HCT116 (cell line): ENCODE measurements at regions not wholly inside any gene's neighbourhood (a gene's known extent, or its start where the extent isn't known, plus 50 kb on each side); places are given as distances from the start of the nearest gene placed in this dataset.

Experiments used
- ATAC-seq: fragments of 200-7000 bp; cut with Tn5 transposase; 2 replicates; pipeline ENCODE4 v1.9.1; 2020; ENCODE audit warnings: mild to moderate bottlenecking, moderate library complexity
- BruUV-seq: library from RNA; stranded (reverse); fragments of 400-500 nt; replicated peaks from 2 replicates; lab custom pipeline; 2021; lab: Mats Ljungman, UMichigan
- CTCF ChIA-PET: fragments of 300-600 bp; sonication (Branson Sonifier 250); formaldehyde crosslinking; loops from one replicate; lab custom pipeline; 2021; ENCODE audit warnings: antibody characterized with exemption; lab: Charles Lee
- POLR2A ChIA-PET: fragments of 300-600, 350-600 bp; sonication (Branson Sonifier 250); formaldehyde crosslinking; loops from one replicate; lab custom pipeline; 2021; ENCODE audit warnings: antibody characterized with exemption; lab: Charles Lee
- RAD21 ChIA-PET, 2 experiments: fragments of 300-600 bp; sonication (Branson Sonifier 250); formaldehyde crosslinking; loops; one replicate each; lab custom pipeline; 2023; ENCODE audit warnings: low total read pairs in 2 of 2; ENCODE audit not compliant: uncharacterized antibody in 2 of 2, unreplicated experiment in 2 of 2, low non-redundant PET in 1 of 2; lab: Charles Lee
- DNase-seq: peaks from one replicate; pipeline ENCODE4 v3.0.0-alpha.2; 2010; ENCODE audit warnings: low read depth, low spot score
- H2AFZ ChIP-seq: fragments of 200-600 bp; shearing (Covaris generic), sonication (generic); 2 replicates; pipeline ENCODE4 v1.6.1; 2017; ENCODE audit warnings: low read depth, mixed run types, mixed read lengths, antibody characterized with exemption, low read length; ENCODE audit not compliant: poor library complexity, severe bottlenecking
- H3K27ac ChIP-seq: 2 replicates; pipeline ENCODE4 v1.5.1; 2012; ENCODE audit warnings: low read depth, low read length
- H3K27me3 ChIP-seq: fragments of 200-600 bp; sonication (generic); 2 replicates; pipeline ENCODE4 v1.6.1; 2016; ENCODE audit warnings: mixed run types, low read length, mixed read lengths; ENCODE audit not compliant: insufficient read depth
- H3K36me3 ChIP-seq, 2 experiments: fragments of 200-500 bp in 1 of 2; fragments of 200-600 bp in 1 of 2; sonication (Bioruptor generic) in 1 of 2; sonication (generic) in 1 of 2; 2 replicates each; pipeline versions ENCODE4 v1.5.1 to v1.6.1; 2014 to 2016; ENCODE audit warnings: low read length in 2 of 2, inconsistent platforms in 1 of 2, mixed read lengths in 1 of 2, mixed run types in 1 of 2; ENCODE audit not compliant: insufficient read depth in 2 of 2, control insufficient read depth in 1 of 2
- H3K4me1 ChIP-seq, 2 experiments: fragments of 200-600 bp in 1 of 2; sonication (generic) in 1 of 2; 2 replicates each; pipeline versions ENCODE4 v1.5.1 to v1.6.1; 2012 to 2017; ENCODE audit warnings: low read length in 2 of 2, inconsistent platforms in 1 of 2, mild to moderate bottlenecking in 1 of 2, mixed read lengths in 1 of 2, mixed run types in 1 of 2, moderate library complexity in 1 of 2; ENCODE audit not compliant: insufficient read depth in 2 of 2, control insufficient read depth in 1 of 2
- H3K4me2 ChIP-seq: fragments of 200-600 bp; sonication (generic); 2 replicates; pipeline ENCODE4 v1.6.1; 2017; ENCODE audit warnings: mixed run types, low read length, mixed read lengths
- H3K4me3 ChIP-seq, 2 experiments: fragments of 200-600 bp in 1 of 2; sonication (generic) in 1 of 2; replicated peaks in 1 of 2; 2 replicates each; pipeline ENCODE4 v1.5.1; 2011 to 2016; ENCODE audit warnings: low read length in 2 of 2, control low read depth in 1 of 2, low read depth in 1 of 2, mild to moderate bottlenecking in 1 of 2, mixed read lengths in 1 of 2, mixed run types in 1 of 2
- H3K79me2 ChIP-seq: fragments of 200-600 bp; sonication (generic); 2 replicates; pipeline ENCODE4 v1.6.1; 2017; ENCODE audit warnings: mild to moderate bottlenecking, mixed run types, low read length, moderate library complexity, mixed read lengths; ENCODE audit not compliant: insufficient read depth
- H3K9ac ChIP-seq: fragments of 200-600 bp; sonication (generic); 2 replicates; pipeline ENCODE4 v1.6.1; 2016; ENCODE audit warnings: low read length, mixed read lengths
- H3K9me2 ChIP-seq: fragments of 200-600 bp; sonication (generic), shearing (Covaris generic); 2 replicates; pipeline ENCODE4 v1.6.1; 2017; ENCODE audit warnings: mixed run types, mild to moderate bottlenecking, moderate library complexity; ENCODE audit not compliant: insufficient read depth
- H3K9me3 ChIP-seq, 2 experiments: fragments of 200-500 bp in 1 of 2; fragments of 200-600 bp in 1 of 2; sonication (Bioruptor generic) in 1 of 2; sonication (generic) in 1 of 2; 2 replicates each; pipeline ENCODE4 v1.6.1; 2014 to 2017; ENCODE audit warnings: low read length in 2 of 2, mixed read lengths in 2 of 2, inconsistent platforms in 1 of 2, low read depth in 1 of 2, mild to moderate bottlenecking in 1 of 2, mixed run types in 1 of 2, moderate library complexity in 1 of 2; ENCODE audit not compliant: control insufficient read depth in 1 of 2, insufficient read depth in 1 of 2
- H4K20me1 ChIP-seq: fragments of 200-600 bp; sonication (generic), shearing (Covaris generic); 2 replicates; pipeline ENCODE4 v1.6.1; 2017; ENCODE audit warnings: mixed run types, mild to moderate bottlenecking, moderate library complexity; ENCODE audit not compliant: insufficient read depth
- ATF3 ChIP-seq: IDR thresholded peaks from 2 replicates; pipeline ENCODE4 v1.6.1; 2012
- CBX3 ChIP-seq: IDR thresholded peaks from 2 replicates; pipeline ENCODE4 v1.6.1; 2012; ENCODE audit warnings: low read depth
- CEBPB ChIP-seq: IDR thresholded peaks from 2 replicates; pipeline ENCODE4 v1.6.1; 2012; ENCODE audit warnings: low read depth
- EGR1 ChIP-seq: IDR thresholded peaks from 2 replicates; pipeline ENCODE4 v1.6.1; 2012; ENCODE audit warnings: low read depth
- ELF1 ChIP-seq: IDR thresholded peaks from 2 replicates; pipeline ENCODE4 v1.6.1; 2012; ENCODE audit warnings: low read depth, borderline replicate concordance
- EZH2 ChIP-seq: fragments of 200-600 bp; sonication (generic); IDR thresholded peaks from 2 replicates; pipeline ENCODE4 v1.6.1; 2017; ENCODE audit warnings: antibody characterized with exemption, mixed run types
- JUND ChIP-seq: IDR thresholded peaks from 2 replicates; pipeline ENCODE4 v1.6.1; 2012
- POLR2A ChIP-seq: IDR thresholded peaks from 2 replicates; pipeline ENCODE4 v1.7.0; 2011; ENCODE audit warnings: borderline replicate concordance; ENCODE audit not compliant: insufficient read depth, insufficient read length; ENCODE audit errors: extremely low read depth
- POLR2AphosphoS5 ChIP-seq: IDR thresholded peaks from 2 replicates; pipeline ENCODE4 v1.6.1; 2011; ENCODE audit warnings: mild to moderate bottlenecking, low read depth, low read length, moderate library complexity
- REST ChIP-seq: IDR thresholded peaks from 2 replicates; pipeline ENCODE4 v1.6.1; 2012; ENCODE audit warnings: low read depth
- SIN3A ChIP-seq: IDR thresholded peaks from 2 replicates; pipeline ENCODE4 v1.6.1; 2012; ENCODE audit warnings: low read depth
- SP1 ChIP-seq: IDR thresholded peaks from 2 replicates; pipeline ENCODE4 v1.6.1; 2012; ENCODE audit warnings: low read depth
- TCF7L2 ChIP-seq: IDR thresholded peaks from 2 replicates; pipeline ENCODE4 v1.7.0; 2011; ENCODE audit warnings: borderline replicate concordance, inconsistent platforms; ENCODE audit not compliant: insufficient read depth, insufficient read length; ENCODE audit errors: extremely low read depth
- YY1 ChIP-seq: IDR thresholded peaks from 2 replicates; pipeline ENCODE4 v1.6.1; 2011; ENCODE audit warnings: low read length, low read depth, moderate library complexity, mild to moderate bottlenecking; ENCODE audit not compliant: insufficient replicate concordance; ENCODE audit errors: extremely low read depth
- ZFX ChIP-seq: fragments of 450-650 bp; IDR thresholded peaks from 2 replicates; pipeline ENCODE4 v1.6.1; 2017
- intact Hi-C: fragments of 100-400 bp; cut with micrococcal nuclease; formaldehyde crosslinking; loops from 2 replicates; pipeline ENCODE4 v1.10.0; 2022
- TF ChIP-seq, protein P1 (sequence below), 3 experiments: fragments of 200-600 bp in 1 of 3; sonication (generic) in 1 of 3; IDR thresholded peaks in 2 of 3; conservative IDR thresholded peaks in 1 of 3; 2 replicates each; pipeline ENCODE4 v1.5.1; 2012 to 2017; ENCODE audit warnings: low read depth in 2 of 3, low read length in 2 of 3, antibody characterized with exemption in 1 of 3, borderline replicate concordance in 1 of 3, control low read depth in 1 of 3, mild to moderate bottlenecking in 1 of 3, mixed read lengths in 1 of 3, mixed run types in 1 of 3, moderate library complexity in 1 of 3; ENCODE audit not compliant: insufficient read depth in 1 of 3

DNA sequence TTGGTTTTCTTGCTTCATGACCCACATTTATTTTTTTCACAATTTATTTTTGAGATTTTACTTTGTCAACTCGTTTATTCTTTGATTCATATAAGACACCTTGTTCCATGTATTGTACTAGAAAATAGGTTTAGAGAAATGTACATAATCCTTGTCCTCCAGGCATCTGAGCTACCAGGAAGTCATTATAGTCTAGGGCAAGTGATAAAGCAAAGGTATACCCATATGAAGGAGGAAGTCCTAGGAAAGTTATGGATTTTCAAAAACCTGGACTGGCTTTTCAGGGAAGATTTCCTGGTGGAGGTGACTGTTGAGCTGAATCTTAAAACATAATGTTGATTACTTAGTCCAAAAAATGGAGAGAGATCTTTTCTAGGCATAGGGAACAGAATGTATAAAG is 98.8 kb upstream of the SHISA6 start:
- RAD21 ChIA-PET, result no interaction called here
- Histone ChIP-seq H3K9me3 (peaks cover 0 to 4% of the 10 kb centered on the region in 2 experiments; a peak in 1 of 4 replicates), H4K20me1 (no peaks in the 10 kb centered on the region), H3K36me3 (no peaks in the 10 kb centered on the region), H3K4me2 (no peak overlapping the region), H3K27ac (no peak overlapping the region)
- CTCF ChIA-PET, result no interaction called here
- no TSS peak for BruUV-seq
- TF ChIP-seq ELF1 (no peak), SP1 (no peak), POLR2AphosphoS5 (no peak), CEBPB (no peak), ZFX (no peak), EGR1 (no peak), CBX3 (no peak), ATF3 (no peak), POLR2A (no peak), SIN3A (no peak), TCF7L2 (no peak)
- TF ChIP-seq, all 23 proteins: peak for 0
- Histone ChIP-seq H3K4me1 (no peaks in the 10 kb centered on the region), H3K27me3 (no peaks in the 10 kb centered on the region), H3K4me3 (no peak overlapping the region), H3K79me2 (no peaks in the 10 kb centered on the region), H2AFZ (no peak overlapping the region), H3K9me2 (no peaks in the 10 kb centered on the region), H3K9ac (no peak overlapping the region)
- intact Hi-C loops, result loop anchor here (5.0 kb wide), 1 partner anchor 265 kb away; no protein-coding TSS in a partner anchor
- ATAC-seq, result no peak
- DNase-seq, result no peak
- POLR2A ChIA-PET, result no interaction called here

GRCh38 chr17:11140501-11140900 is 100.5 kb upstream of the SHISA6 start:
- H3K9ac ChIP-seq, result no peak overlapping the region
- intact Hi-C loops, result loop anchor here (5.0 kb wide), 1 partner anchor 263 kb away; no protein-coding TSS in a partner anchor
- H3K4me2 ChIP-seq, result no peak overlapping the region
- ChIA-PET RAD21 (no interaction called here), CTCF (no interaction called here), POLR2A (no interaction called here)
- H4K20me1 ChIP-seq, result no peaks in the 10 kb centered on the region
- BruUV-seq, result no TSS peak
- H3K36me3 ChIP-seq, result no peaks in the 10 kb centered on the region
- ATAC-seq, result no peak
- no peak overlapping the region for H3K27ac ChIP-seq
- H3K4me1 ChIP-seq, result no peaks in the 10 kb centered on the region
- H3K9me2 ChIP-seq, result no peaks in the 10 kb centered on the region
- no peaks in the 10 kb centered on the region for H3K27me3 ChIP-seq
- no peaks in the 10 kb centered on the region for H3K79me2 ChIP-seq
- no peak for DNase-seq
- H3K9me3 ChIP-seq, result peaks cover 0 to 5% of the 10 kb centered on the region in 2 experiments; a peak in 2 of 4 replicates
- H3K4me3 ChIP-seq, result no peak overlapping the region
- no peak overlapping the region for H2AFZ ChIP-seq
- TF ChIP-seq EZH2, result no peak
- TF ChIP-seq REST, result no peak
- no peak for TF ChIP-seq ZFX
- TF ChIP-seq ATF3, result no peak
- TF ChIP-seq, protein P1, sequence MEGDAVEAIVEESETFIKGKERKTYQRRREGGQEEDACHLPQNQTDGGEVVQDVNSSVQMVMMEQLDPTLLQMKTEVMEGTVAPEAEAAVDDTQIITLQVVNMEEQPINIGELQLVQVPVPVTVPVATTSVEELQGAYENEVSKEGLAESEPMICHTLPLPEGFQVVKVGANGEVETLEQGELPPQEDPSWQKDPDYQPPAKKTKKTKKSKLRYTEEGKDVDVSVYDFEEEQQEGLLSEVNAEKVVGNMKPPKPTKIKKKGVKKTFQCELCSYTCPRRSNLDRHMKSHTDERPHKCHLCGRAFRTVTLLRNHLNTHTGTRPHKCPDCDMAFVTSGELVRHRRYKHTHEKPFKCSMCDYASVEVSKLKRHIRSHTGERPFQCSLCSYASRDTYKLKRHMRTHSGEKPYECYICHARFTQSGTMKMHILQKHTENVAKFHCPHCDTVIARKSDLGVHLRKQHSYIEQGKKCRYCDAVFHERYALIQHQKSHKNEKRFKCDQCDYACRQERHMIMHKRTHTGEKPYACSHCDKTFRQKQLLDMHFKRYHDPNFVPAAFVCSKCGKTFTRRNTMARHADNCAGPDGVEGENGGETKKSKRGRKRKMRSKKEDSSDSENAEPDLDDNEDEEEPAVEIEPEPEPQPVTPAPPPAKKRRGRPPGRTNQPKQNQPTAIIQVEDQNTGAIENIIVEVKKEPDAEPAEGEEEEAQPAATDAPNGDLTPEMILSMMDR (IDR thresholded peaks at IDR 0.05 in 2 of 3, conservative IDR thresholded peaks at IDR 0.05 in 1 of 3; ENCODE audit: borderline replicate concordance in 1 of 3, insufficient read depth in 1 of 3, low read depth in 2 of 3, low read length in 2 of 3), result no peak
- no peak for TF ChIP-seq JUND
- no peak for TF ChIP-seq ELF1
- no peak for TF ChIP-seq CEBPB
- TF ChIP-seq SP1, result no peak
- TF ChIP-seq YY1, result no peak
